Neuronal stem cell (in vitro differentiated cells): ENCODE measurements at regions not wholly inside any gene's neighbourhood (a gene's known extent, or its start where the extent isn't known, plus 50 kb on each side); places are given as distances from the start of the nearest gene placed in this dataset.

Experiments
- DNase-seq: peaks from one replicate; pipeline ENCODE4 v3.0.0-alpha.2; 2013; ENCODE audit warnings: low spot score
- H2AFZ ChIP-seq: one replicate; pipeline ENCODE4 v1.6.1; 2013; ENCODE audit warnings: mild to moderate bottlenecking, low read length, inconsistent platforms
- H2AK5ac ChIP-seq: 2 replicates; pipeline ENCODE4 v1.6.1; 2013; ENCODE audit warnings: low read depth, mild to moderate bottlenecking, inconsistent platforms, low read length, moderate library complexity, mixed read lengths
- H2BK120ac ChIP-seq: 2 replicates; pipeline ENCODE4 v1.6.1; 2013; ENCODE audit warnings: low read depth, mild to moderate bottlenecking, inconsistent platforms, low read length, moderate library complexity, mixed read lengths
- H2BK12ac ChIP-seq: one replicate; pipeline ENCODE4 v1.6.1; 2013; ENCODE audit warnings: low read length, inconsistent platforms
- H2BK15ac ChIP-seq: 2 replicates; pipeline ENCODE4 v1.6.1; 2013; ENCODE audit warnings: mild to moderate bottlenecking, low read length, inconsistent platforms, mixed read lengths
- H2BK5ac ChIP-seq: one replicate; pipeline ENCODE4 v1.6.1; 2013; ENCODE audit warnings: inconsistent platforms, mild to moderate bottlenecking, low read length, moderate library complexity
- H3K14ac ChIP-seq: one replicate; pipeline ENCODE4 v1.6.1; 2013; ENCODE audit warnings: low read length, inconsistent platforms
- H3K18ac ChIP-seq: 2 replicates; pipeline ENCODE4 v1.6.1; 2013; ENCODE audit warnings: low read length, inconsistent platforms
- H3K23ac ChIP-seq: 2 replicates; pipeline ENCODE4 v1.6.1; 2013; ENCODE audit warnings: low read depth, mild to moderate bottlenecking, mixed read lengths, low read length, inconsistent platforms; ENCODE audit not compliant: poor library complexity
- H3K27ac ChIP-seq: replicated peaks from 3 replicates; pipeline ENCODE4 v1.5.1; 2013; ENCODE audit warnings: low read length, inconsistent platforms
- H3K27me3 ChIP-seq, 3 experiments: 2 replicates each; pipeline ENCODE4 v1.6.1; 2013; ENCODE audit warnings: low read length in 3 of 3, mild to moderate bottlenecking in 2 of 3, inconsistent platforms in 1 of 3, low read depth in 1 of 3, mixed read lengths in 1 of 3, moderate library complexity in 1 of 3; ENCODE audit not compliant: control insufficient read depth in 3 of 3, insufficient read depth in 3 of 3
- H3K36me3 ChIP-seq, 2 donors: replicated peaks in 1 of 2; 2 replicates each; pipeline ENCODE4 v1.6.1; 2013; ENCODE audit warnings: low read length in 2 of 2; ENCODE audit not compliant: control insufficient read depth in 2 of 2, insufficient read depth in 2 of 2
- H3K4ac ChIP-seq: 2 replicates; pipeline ENCODE4 v1.6.1; 2013; ENCODE audit warnings: inconsistent platforms, mild to moderate bottlenecking, low read length, moderate library complexity
- H3K4me1 ChIP-seq, 2 donors: 1 replicate in 1 of 2; 2 replicates in 1 of 2; pipeline ENCODE4 v1.6.1; 2013; ENCODE audit warnings: low read length in 2 of 2, low read depth in 1 of 2; ENCODE audit not compliant: control insufficient read depth in 2 of 2, insufficient read depth in 1 of 2
- H3K4me2 ChIP-seq: one replicate; pipeline ENCODE4 v1.6.1; 2013; ENCODE audit warnings: mild to moderate bottlenecking, low read length, inconsistent platforms; ENCODE audit not compliant: insufficient read depth, poor library complexity, severe bottlenecking
- H3K4me3 ChIP-seq, 2 donors: 2 replicates each; pipeline ENCODE4 v1.5.1; 2013; ENCODE audit warnings: low read length in 2 of 2, mild to moderate bottlenecking in 2 of 2, inconsistent platforms in 1 of 2, moderate library complexity in 1 of 2
- H3K79me1 ChIP-seq: one replicate; pipeline ENCODE4 v1.6.1; 2013; ENCODE audit warnings: low read depth, mild to moderate bottlenecking, inconsistent platforms, low read length, moderate library complexity
- H3K9ac ChIP-seq: one replicate; pipeline ENCODE4 v1.6.1; 2013; ENCODE audit warnings: mild to moderate bottlenecking, low read depth, low read length, inconsistent platforms; ENCODE audit not compliant: poor library complexity
- H3K9me3 ChIP-seq, 2 donors: replicated peaks in 1 of 2; 2 replicates each; pipeline versions ENCODE3 to v1.6.1; 2013; ENCODE audit warnings: low read length in 2 of 2, mild to moderate bottlenecking in 2 of 2, inconsistent platforms in 1 of 2, low read depth in 1 of 2, mixed read lengths in 1 of 2, moderate library complexity in 1 of 2; ENCODE audit not compliant: control insufficient read depth in 2 of 2, insufficient read depth in 1 of 2
- H4K8ac ChIP-seq: one replicate; pipeline ENCODE4 v1.6.1; 2013; ENCODE audit warnings: low read depth, mild to moderate bottlenecking, inconsistent platforms, low read length, moderate library complexity
- H4K91ac ChIP-seq: one replicate; pipeline ENCODE4 v1.6.1; 2013; ENCODE audit warnings: low read length, low read depth, mild to moderate bottlenecking, inconsistent platforms; ENCODE audit not compliant: poor library complexity
- WGBS, 2 donors: extraction: QIAGEN DNeasy Blood & Tissue Kit; methylation state at CpG; one replicate each; pipeline ENCODE4 v1.1.7; 2013; ENCODE audit warnings: missing lambda C conversion rate in 2 of 2, mixed read lengths in 1 of 2; ENCODE audit not compliant: insufficient read length in 2 of 2, insufficient replicate concordance in 1 of 2; ENCODE audit errors: extremely low coverage in 2 of 2; 5-methylcytosine and 5-hydroxymethylcytosine counted together

DNA sequence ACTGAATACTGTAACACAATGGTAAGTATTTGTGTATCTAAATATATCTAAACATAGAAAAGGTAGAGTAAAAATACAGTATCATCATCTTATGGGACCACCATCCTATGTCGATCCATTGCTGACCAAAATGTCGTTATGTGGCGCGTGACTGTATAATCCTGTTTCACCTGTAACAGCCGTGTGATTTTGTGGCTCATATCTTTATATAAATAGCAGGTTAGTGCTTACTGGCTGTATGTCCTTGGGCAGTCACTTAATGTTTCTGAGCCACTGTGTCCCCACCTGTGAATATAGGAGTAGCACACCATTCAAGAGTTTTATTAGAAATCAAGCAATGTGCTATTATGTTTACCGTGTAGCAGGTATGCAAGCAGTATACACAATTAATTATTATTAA is 226.2 kb upstream of the FAT1 start:
- Histone ChIP-seq H2AK5ac (no peak overlapping the region), H3K4me2 (no peak overlapping the region), H3K36me3 (no peaks in the 10 kb centered on the region), H3K79me1 (peaks cover 3% of the 10 kb centered on the region), H2BK120ac (no peak overlapping the region), H3K4ac (no peak overlapping the region), H2AFZ (no peak overlapping the region), H2BK12ac (no peak overlapping the region), H3K23ac (no peak overlapping the region), H3K14ac (no peak overlapping the region), H2BK15ac (no peak overlapping the region), H3K18ac (no peak overlapping the region), H3K9ac (no peak overlapping the region), H3K4me3 (no peak overlapping the region), H3K27me3 (no peaks in the 10 kb centered on the region), H3K4me1 (peaks cover 3 to 6% of the 10 kb centered on the region in 2 donors), H4K8ac (no peak overlapping the region), H4K91ac (no peak overlapping the region), H3K27ac (no peak overlapping the region), H3K9me3 (no peaks in the 10 kb centered on the region), H2BK5ac (no peak overlapping the region)
- no peak for DNase-seq
- no CpG with 5 or more reads among the region's 6 CpGs for WGBS, 2 donors

GRCh38 chr4:186952709-186953108 is 229.1 kb upstream of the FAT1 start:
- no peak overlapping the region for H4K91ac ChIP-seq
- no peak overlapping the region for H2BK12ac ChIP-seq
- H2AFZ ChIP-seq: no peak overlapping the region
- H3K9ac ChIP-seq: no peak overlapping the region
- H2BK120ac ChIP-seq: no peak overlapping the region
- no peak overlapping the region for H2AK5ac ChIP-seq
- H3K9me3 ChIP-seq: no peaks in the 10 kb centered on the region
- H3K4me2 ChIP-seq: no peak overlapping the region
- H3K27ac ChIP-seq: no peak overlapping the region
- H2BK5ac ChIP-seq: no peak overlapping the region
- no CpG with 5 or more reads among the region's 3 CpGs for WGBS, 2 donors
- no peak overlapping the region for H3K18ac ChIP-seq
- no peak for DNase-seq
- H3K36me3 ChIP-seq: no peaks in the 10 kb centered on the region
- H3K4ac ChIP-seq: no peak overlapping the region
- no peak overlapping the region for H2BK15ac ChIP-seq
- no peak overlapping the region for H3K4me3 ChIP-seq
- H3K23ac ChIP-seq: no peak overlapping the region
- peaks cover 1 to 5% of the 10 kb centered on the region in 2 donors for H3K4me1 ChIP-seq
- no peaks in the 10 kb centered on the region for H3K27me3 ChIP-seq
- H3K79me1 ChIP-seq: no peaks in the 10 kb centered on the region
- H3K14ac ChIP-seq: no peak overlapping the region
- no peak overlapping the region for H4K8ac ChIP-seq

GRCh38 chr4:186953599-186954260 is 230.1 kb upstream of the FAT1 start:
- no peaks in the 10 kb centered on the region for H3K36me3 ChIP-seq
- H3K4me3 ChIP-seq: no peak overlapping the region
- H3K4ac ChIP-seq: no peak overlapping the region
- peaks cover 0 to 2% of the 10 kb centered on the region in 2 donors for H3K4me1 ChIP-seq
- no peaks in the 10 kb centered on the region for H3K9me3 ChIP-seq
- no peaks in the 10 kb centered on the region for H3K27me3 ChIP-seq
- no peak overlapping the region for H2BK15ac ChIP-seq
- no peak overlapping the region for H2BK5ac ChIP-seq
- no peak overlapping the region for H2BK12ac ChIP-seq
- WGBS, 2 donors: no CpG with 5 or more reads among the region's 13 CpGs
- H3K18ac ChIP-seq: no peak overlapping the region
- H4K8ac ChIP-seq: no peak overlapping the region
- no peak overlapping the region for H3K4me2 ChIP-seq
- no peak overlapping the region for H3K27ac ChIP-seq
- H3K14ac ChIP-seq: no peak overlapping the region
- no peak overlapping the region for H3K9ac ChIP-seq
- no peaks in the 10 kb centered on the region for H3K79me1 ChIP-seq
- no peak for DNase-seq
- no peak overlapping the region for H2AFZ ChIP-seq
- H2AK5ac ChIP-seq: no peak overlapping the region
- H3K23ac ChIP-seq: no peak overlapping the region
- H4K91ac ChIP-seq: no peak overlapping the region
- no peak overlapping the region for H2BK120ac ChIP-seq

GRCh38 chr4:186954509-186954908 is 230.9 kb upstream of the FAT1 start:
- H2BK15ac ChIP-seq: no peak overlapping the region
- H2BK12ac ChIP-seq: no peak overlapping the region
- no peaks in the 10 kb centered on the region for H3K79me1 ChIP-seq
- no peak overlapping the region for H3K9ac ChIP-seq
- no peak overlapping the region for H4K8ac ChIP-seq
- H4K91ac ChIP-seq: no peak overlapping the region
- H3K18ac ChIP-seq: no peak overlapping the region
- H3K4me2 ChIP-seq: no peak overlapping the region
- no peaks in the 10 kb centered on the region for H3K9me3 ChIP-seq
- WGBS, 2 donors: no CpG with 5 or more reads among the region's 5 CpGs
- H3K4ac ChIP-seq: no peak overlapping the region
- H2AK5ac ChIP-seq: no peak overlapping the region
- H3K4me1 ChIP-seq: peaks cover 0 to 2% of the 10 kb centered on the region in 2 donors
- no peak overlapping the region for H2AFZ ChIP-seq
- no peak overlapping the region for H3K27ac ChIP-seq
- DNase-seq: no peak
- no peak overlapping the region for H2BK120ac ChIP-seq
- no peak overlapping the region for H3K14ac ChIP-seq
- no peak overlapping the region for H3K23ac ChIP-seq
- no peak overlapping the region for H3K4me3 ChIP-seq
- H3K36me3 ChIP-seq: no peaks in the 10 kb centered on the region
- H3K27me3 ChIP-seq: no peaks in the 10 kb centered on the region
- no peak overlapping the region for H2BK5ac ChIP-seq
